ENCODE measurements at regions not wholly inside any gene's neighbourhood (a gene's known extent, or its start where the extent isn't known, plus 50 kb on each side); places are given as distances from the start of the nearest gene placed in this dataset.

- no peak overlapping the region for H3K4me3 ChIP-seq (ENCODE audit: low read length)
- H3K4me2 ChIP-seq (ENCODE audit: low read length): no peak overlapping the region
- no peaks in the 10 kb centered on the region for H3K79me2 ChIP-seq (replicated peaks; ENCODE audit: insufficient read depth, low read length)
- no peaks in the 10 kb centered on the region for H4K20me1 ChIP-seq (ENCODE audit: insufficient read depth)
- H3K9me2 ChIP-seq (ENCODE audit: insufficient read depth, low read length): no peaks in the 10 kb centered on the region
- no peak overlapping the region for H2AFZ ChIP-seq (ENCODE audit: low read depth, low read length)
- no peak overlapping the region for H3K9ac ChIP-seq (ENCODE audit: low read length)
- H3K27me3 ChIP-seq (ENCODE audit: insufficient read depth, low read depth, low read length): no peaks in the 10 kb centered on the region
- H3K9me3 ChIP-seq (ENCODE audit: low read length): no peaks in the 10 kb centered on the region
- no peaks in the 10 kb centered on the region for H3F3A ChIP-seq (ENCODE audit: insufficient read depth, low read length, poor library complexity, severe bottlenecking)
- TF ChIP-seq EZH2 (IDR thresholded peaks at IDR 0.05; ENCODE audit: borderline replicate concordance, insufficient read depth, low read length, poor library complexity, severe bottlenecking): no peak
- TF ChIP-seq CTCF (IDR thresholded peaks at IDR 0.05; ENCODE audit: poor library complexity, severe bottlenecking): no peak
- no peak for TF ChIP-seq SMC3 (conservative IDR thresholded peaks at IDR 0.05; ENCODE audit: poor library complexity)
- TF ChIP-seq POLR2AphosphoS5 (IDR thresholded peaks at IDR 0.05): no peak
- TF ChIP-seq REST (IDR thresholded peaks at IDR 0.05; ENCODE audit: borderline replicate concordance): no peak
- TF ChIP-seq RAD21 (conservative IDR thresholded peaks at IDR 0.05): no peak
- TF ChIP-seq EP300 (conservative IDR thresholded peaks at IDR 0.05; ENCODE audit: poor library complexity, severe bottlenecking): no peak
- TF ChIP-seq MXI1 (conservative IDR thresholded peaks at IDR 0.05; ENCODE audit: poor library complexity, severe bottlenecking): no peak
- H3K27ac ChIP-seq (ENCODE audit: low read length): no peak overlapping the region
- no peaks in the 10 kb centered on the region for H3K36me3 ChIP-seq (ENCODE audit: insufficient read depth, low read length)
Measured at GRCh38 chr7:101740981-101741725, 76.3 kb upstream of the CUX1 start.

GRCh38 chr7:101743241-101743994, 74.0 kb upstream of the CUX1 start:
- H3K79me2 ChIP-seq (replicated peaks; ENCODE audit: insufficient read depth, low read length): no peaks in the 10 kb centered on the region
- H3K4me2 ChIP-seq (ENCODE audit: low read length): peak overlapping the region; percentile 35
- H3K27me3 ChIP-seq (ENCODE audit: insufficient read depth, low read depth, low read length): no peaks in the 10 kb centered on the region
- peak overlapping the region; percentile 40 for H2AFZ ChIP-seq (ENCODE audit: low read depth, low read length)
- no peaks in the 10 kb centered on the region for H3K36me3 ChIP-seq (ENCODE audit: insufficient read depth, low read length)
- peak overlapping the region; percentile 20 for H3K9ac ChIP-seq (ENCODE audit: low read length)
- H3K9me3 ChIP-seq (ENCODE audit: low read length): no peaks in the 10 kb centered on the region
- TF ChIP-seq EZH2 (IDR thresholded peaks at IDR 0.05; ENCODE audit: borderline replicate concordance, insufficient read depth, low read length, poor library complexity, severe bottlenecking) (no peak), EP300 (conservative IDR thresholded peaks at IDR 0.05; ENCODE audit: poor library complexity, severe bottlenecking) (peak; percentile 36), CTCF (IDR thresholded peaks at IDR 0.05; ENCODE audit: poor library complexity, severe bottlenecking) (peak; percentile 74), TAF1 (IDR thresholded peaks at IDR 0.05; ENCODE audit: low read depth) (no peak), RAD21 (conservative IDR thresholded peaks at IDR 0.05) (peak; percentile 62), POLR2AphosphoS5 (IDR thresholded peaks at IDR 0.05) (no peak), SMC3 (conservative IDR thresholded peaks at IDR 0.05; ENCODE audit: poor library complexity) (peak; percentile 71), MXI1 (conservative IDR thresholded peaks at IDR 0.05; ENCODE audit: poor library complexity, severe bottlenecking) (peak; percentile 33), REST (IDR thresholded peaks at IDR 0.05; ENCODE audit: borderline replicate concordance) (no peak)
- H3F3A ChIP-seq (ENCODE audit: insufficient read depth, low read length, poor library complexity, severe bottlenecking): no peaks in the 10 kb centered on the region
- no peaks in the 10 kb centered on the region for H4K20me1 ChIP-seq (ENCODE audit: insufficient read depth)
- H3K4me3 ChIP-seq (ENCODE audit: low read length): peak overlapping the region; percentile 71
- no peaks in the 10 kb centered on the region for H3K9me2 ChIP-seq (ENCODE audit: insufficient read depth, low read length)
- no peak overlapping the region for H3K27ac ChIP-seq (ENCODE audit: low read length)
